ENCODE measurements at regions not wholly inside any gene's neighbourhood (a gene's known extent, or its start where the extent isn't known, plus 50 kb on each side); places are given as distances from the start of the nearest gene placed in this dataset.
"Not testable (repeated sequence)": the region's sequence is repeated elsewhere in the genome, so short reads cannot be mapped to it uniquely, and the experiment has no call there.

GRCh38 chr5:43833961-43834360, 231.0 kb downstream of the NNT start:
- Histone ChIP-seq H3K36me3 (no peaks in the 10 kb centered on the region), H3K27ac (no peak overlapping the region), H3K4me3 (no peak overlapping the region), H3K9me3 (peaks cover 0 to 2% of the 10 kb centered on the region in 2 donors), H3K4me1 (no peaks in the 10 kb centered on the region), H3K27me3 (no peaks in the 10 kb centered on the region)
- TF ChIP-seq POLR2A (IDR thresholded peaks at IDR 0.05) (no peak), CTCF (IDR thresholded peaks at IDR 0.05) (no peak), POLR2AphosphoS5 (IDR thresholded peaks at IDR 0.05) (no peak), EP300 (IDR thresholded peaks at IDR 0.05; ENCODE audit: low read depth) (no peak)
- in situ Hi-C loops (cut with MboI; ENCODE audit: low pct_ligation_motif_present in 1 of 4, low pct_unique_long_range_greater_than_20kb in 1 of 4, low sequenced_read_pairs in 3 of 4): no loop called here
- intact Hi-C loops (cut with DNase I; ENCODE audit: low total_unique reads): no loop called here
- 55 to 60% methylated on average over 1 of the region's 1 CpG for WGBS, 2 donors (ENCODE audit: low coverage in 1 of 2)
- DNase-seq: no peak

- H3K9me3 ChIP-seq; H3K36me3 ChIP-seq; H3K27me3 ChIP-seq; H3K4me3 ChIP-seq; in situ Hi-C loops (cut with MboI; ENCODE audit: low pct_ligation_motif_present in 1 of 4, low pct_unique_long_range_greater_than_20kb in 1 of 4, low sequenced_read_pairs in 3 of 4); H3K27ac ChIP-seq; H3K4me1 ChIP-seq; intact Hi-C loops (cut with DNase I; ENCODE audit: low total_unique reads); DNase-seq: not testable (repeated sequence)
- WGBS, 2 donors (ENCODE audit: low coverage in 1 of 2): 92 to 94% methylated on average over 4 to 14 of the region's 26 CpGs
Observed at GRCh38 chr5:43824325-43824964, 221.5 kb downstream of the NNT start.

- intact Hi-C loops (cut with DNase I; ENCODE audit: low total_unique reads); H3K4me1 ChIP-seq; H3K27me3 ChIP-seq; H3K36me3 ChIP-seq; H3K4me3 ChIP-seq; H3K27ac ChIP-seq; DNase-seq; in situ Hi-C loops (cut with MboI; ENCODE audit: low pct_ligation_motif_present in 1 of 4, low pct_unique_long_range_greater_than_20kb in 1 of 4, low sequenced_read_pairs in 3 of 4): not testable (repeated sequence)
- peaks cover 12 to 16% of the 10 kb centered on the region in 2 donors for H3K9me3 ChIP-seq
- 94% methylated on average over 1 of the region's 1 CpG; no CpG with 5 or more reads in 1 of the 2 donors for WGBS, 2 donors (ENCODE audit: low coverage in 1 of 2)
Observed at GRCh38 chr5:43818394-43818793, 215.4 kb downstream of the NNT start.

- intact Hi-C loops (cut with DNase I; ENCODE audit: low total_unique reads) (no loop called here), in situ Hi-C loops (cut with MboI; ENCODE audit: low pct_ligation_motif_present in 1 of 4, low pct_unique_long_range_greater_than_20kb in 1 of 4, low sequenced_read_pairs in 3 of 4) (no loop called here)
- no peak overlapping the region for H3K4me3 ChIP-seq
- no peaks in the 10 kb centered on the region for H3K27me3 ChIP-seq
- no peaks in the 10 kb centered on the region for H3K4me1 ChIP-seq
- peaks cover 12 to 13% of the 10 kb centered on the region in 2 donors for H3K9me3 ChIP-seq
- H3K27ac ChIP-seq: no peak overlapping the region
- DNase-seq: no peak
- TF ChIP-seq EP300 (IDR thresholded peaks at IDR 0.05; ENCODE audit: low read depth) (no peak), POLR2AphosphoS5 (IDR thresholded peaks at IDR 0.05) (no peak), POLR2A (IDR thresholded peaks at IDR 0.05) (no peak), CTCF (IDR thresholded peaks at IDR 0.05) (no peak)
- H3K36me3 ChIP-seq: no peaks in the 10 kb centered on the region
Observed at GRCh38 chr5:43815497-43815896, 212.5 kb downstream of the NNT start.

GRCh38 chr5:43804723-43805122, 201.7 kb downstream of the NNT start:
- intact Hi-C loops (cut with DNase I; ENCODE audit: low total_unique reads): no loop called here
- TF ChIP-seq POLR2A (IDR thresholded peaks at IDR 0.05) (no peak), EP300 (IDR thresholded peaks at IDR 0.05; ENCODE audit: low read depth) (no peak), POLR2AphosphoS5 (IDR thresholded peaks at IDR 0.05) (no peak)
- no peak for DNase-seq

GRCh38 chr5:43804041-43804440, 201.1 kb downstream of the NNT start:
- in situ Hi-C loops (cut with MboI; ENCODE audit: low pct_ligation_motif_present in 1 of 4, low pct_unique_long_range_greater_than_20kb in 1 of 4, low sequenced_read_pairs in 3 of 4): no loop called here
- H3K27me3 ChIP-seq: no peaks in the 10 kb centered on the region
- intact Hi-C loops (cut with DNase I; ENCODE audit: low total_unique reads): no loop called here
- WGBS, 2 donors (ENCODE audit: low coverage in 1 of 2): 80 to 85% methylated on average over 3 of the region's 3 CpGs
- no peak overlapping the region for H3K4me3 ChIP-seq
- no peak for TF ChIP-seq EP300 (IDR thresholded peaks at IDR 0.05; ENCODE audit: low read depth)
- DNase-seq: no peak
- H3K9me3 ChIP-seq: no peaks in the 10 kb centered on the region
- H3K36me3 ChIP-seq: no peaks in the 10 kb centered on the region
- H3K4me1 ChIP-seq: no peaks in the 10 kb centered on the region
- no peak overlapping the region for H3K27ac ChIP-seq

More at GRCh38 chr5:43804723-43805122, 201.7 kb downstream of the NNT start:
- Histone ChIP-seq H3K27ac (no peak overlapping the region), H3K4me3 (no peak overlapping the region), H3K27me3 (no peaks in the 10 kb centered on the region), H3K36me3 (no peaks in the 10 kb centered on the region), H3K9me3 (no peaks in the 10 kb centered on the region), H3K4me1 (no peaks in the 10 kb centered on the region)
- in situ Hi-C loops (cut with MboI; ENCODE audit: low pct_ligation_motif_present in 1 of 4, low pct_unique_long_range_greater_than_20kb in 1 of 4, low sequenced_read_pairs in 3 of 4): no loop called here
